LNCAP (cell line): ENCODE measurements at regions not wholly inside any gene's neighbourhood (a gene's known extent, or its start where the extent isn't known, plus 50 kb on each side); places are given as distances from the start of the nearest gene placed in this dataset.

Experiments
- TF ChIP-seq, protein P1 (sequence below): fragments of 450-650 bp; IDR thresholded peaks from 2 replicates; pipeline ENCODE4 v1.5.1; 2017; ENCODE audit warnings: mild to moderate bottlenecking

DNA sequence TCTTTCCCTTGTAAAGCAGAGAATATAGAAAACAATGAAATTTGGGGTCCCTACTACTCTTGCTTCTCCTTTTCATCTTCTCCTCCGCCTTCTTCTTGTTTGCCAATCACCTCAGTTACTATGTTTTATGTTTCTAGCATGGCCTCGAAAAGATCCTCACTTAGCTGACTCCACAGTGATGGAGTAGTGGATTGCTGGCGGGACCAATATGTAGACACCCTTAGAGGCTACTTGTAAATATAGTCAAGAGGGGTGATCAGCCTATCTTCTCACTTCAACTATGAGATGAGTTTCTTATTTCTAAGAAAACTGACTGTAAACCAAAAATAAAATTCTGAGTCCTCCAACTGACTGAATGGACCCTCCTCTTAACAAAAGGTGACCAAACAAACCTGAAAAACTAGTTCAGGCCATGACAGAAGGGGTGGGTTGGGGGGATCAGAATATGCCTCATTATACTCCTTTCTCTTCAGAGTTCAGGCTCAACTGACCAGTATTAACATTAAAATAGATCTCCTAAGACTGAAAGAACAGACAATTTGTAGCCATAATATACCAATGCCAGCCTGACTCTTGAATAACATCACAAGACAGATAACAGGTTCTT lies 829.0 kb downstream of the TLE4 start:
- TF ChIP-seq, protein P1, sequence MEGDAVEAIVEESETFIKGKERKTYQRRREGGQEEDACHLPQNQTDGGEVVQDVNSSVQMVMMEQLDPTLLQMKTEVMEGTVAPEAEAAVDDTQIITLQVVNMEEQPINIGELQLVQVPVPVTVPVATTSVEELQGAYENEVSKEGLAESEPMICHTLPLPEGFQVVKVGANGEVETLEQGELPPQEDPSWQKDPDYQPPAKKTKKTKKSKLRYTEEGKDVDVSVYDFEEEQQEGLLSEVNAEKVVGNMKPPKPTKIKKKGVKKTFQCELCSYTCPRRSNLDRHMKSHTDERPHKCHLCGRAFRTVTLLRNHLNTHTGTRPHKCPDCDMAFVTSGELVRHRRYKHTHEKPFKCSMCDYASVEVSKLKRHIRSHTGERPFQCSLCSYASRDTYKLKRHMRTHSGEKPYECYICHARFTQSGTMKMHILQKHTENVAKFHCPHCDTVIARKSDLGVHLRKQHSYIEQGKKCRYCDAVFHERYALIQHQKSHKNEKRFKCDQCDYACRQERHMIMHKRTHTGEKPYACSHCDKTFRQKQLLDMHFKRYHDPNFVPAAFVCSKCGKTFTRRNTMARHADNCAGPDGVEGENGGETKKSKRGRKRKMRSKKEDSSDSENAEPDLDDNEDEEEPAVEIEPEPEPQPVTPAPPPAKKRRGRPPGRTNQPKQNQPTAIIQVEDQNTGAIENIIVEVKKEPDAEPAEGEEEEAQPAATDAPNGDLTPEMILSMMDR: no peak

DNA sequence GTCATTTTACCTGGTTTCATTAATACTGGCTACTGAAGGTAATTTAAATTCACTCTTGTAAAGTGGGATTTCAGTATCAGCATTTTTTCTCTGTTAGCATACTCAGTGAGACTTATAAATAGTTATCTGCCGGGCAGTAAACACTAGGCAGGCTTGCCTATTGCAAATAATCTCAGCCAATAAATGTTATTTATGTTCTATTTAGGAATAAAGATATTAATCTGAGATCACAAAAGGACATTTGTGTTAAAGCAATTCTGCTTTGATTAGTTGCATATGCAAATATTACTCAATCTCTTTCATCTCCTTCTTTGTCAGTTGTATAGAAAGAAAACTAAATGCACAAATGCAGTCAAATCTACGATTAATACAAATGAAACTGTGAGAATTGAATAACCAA lies 827.8 kb downstream of the TLE4 start:
- TF ChIP-seq, protein P1: no peak

DNA sequence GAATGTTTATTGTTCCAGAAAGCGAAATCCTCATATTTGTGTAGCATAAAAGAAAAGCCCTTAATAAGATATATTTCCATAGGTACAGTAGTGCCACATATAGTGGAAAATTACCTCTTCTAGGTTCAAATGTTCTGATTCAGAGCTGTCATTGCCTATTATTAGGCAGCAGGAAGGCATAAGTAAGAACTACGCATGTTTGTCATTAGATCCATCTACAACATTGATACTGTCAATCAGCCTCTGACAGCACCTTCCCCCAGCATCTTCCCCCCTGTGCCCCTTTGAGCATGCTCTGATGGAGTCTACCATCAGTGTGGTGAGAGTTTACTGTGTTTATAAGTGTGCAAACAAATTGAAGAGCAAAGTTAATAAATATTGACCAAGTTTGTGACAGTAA lies 816.1 kb downstream of the TLE4 start:
- TF ChIP-seq, protein P1: no peak

DNA sequence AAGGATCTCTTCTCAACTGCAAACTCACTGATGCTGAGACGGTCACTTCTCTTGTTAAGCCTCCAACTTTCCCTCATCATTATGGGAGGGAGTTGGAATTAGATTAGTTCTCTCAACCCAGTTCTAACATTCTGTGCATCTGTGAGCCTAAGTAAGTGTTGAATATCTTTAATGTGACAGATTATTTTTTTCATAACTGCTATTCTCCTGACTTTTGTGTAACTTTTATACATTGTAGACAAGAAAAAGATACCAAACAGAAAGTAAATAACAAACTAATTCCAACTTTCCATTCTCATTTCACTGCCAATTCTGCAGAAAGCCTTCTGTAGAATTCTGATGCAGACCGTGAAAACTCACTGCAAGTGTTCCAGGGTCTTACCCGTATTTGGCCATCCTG lies 813.5 kb downstream of the TLE4 start:
- TF ChIP-seq, protein P1: no peak

DNA sequence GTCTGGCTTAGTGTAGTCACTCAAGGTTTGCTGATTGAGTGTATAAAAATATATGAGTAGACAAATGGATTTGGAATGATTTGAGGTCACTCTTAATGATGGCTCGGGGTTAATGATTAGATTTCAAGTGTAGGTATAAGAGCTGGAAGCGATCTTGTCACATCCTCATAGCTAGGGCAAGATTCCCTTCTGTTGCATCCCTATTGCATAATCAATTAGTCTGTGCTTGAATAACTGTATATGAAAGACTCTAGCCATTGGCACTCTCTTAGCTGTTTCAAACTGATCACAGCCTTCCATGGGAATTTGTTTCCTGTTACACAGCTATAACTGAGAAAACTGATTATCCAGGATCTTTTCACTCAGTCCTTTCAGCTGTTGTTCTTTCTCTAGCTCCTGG lies 811.6 kb downstream of the TLE4 start:
- TF ChIP-seq, protein P1: no peak

DNA sequence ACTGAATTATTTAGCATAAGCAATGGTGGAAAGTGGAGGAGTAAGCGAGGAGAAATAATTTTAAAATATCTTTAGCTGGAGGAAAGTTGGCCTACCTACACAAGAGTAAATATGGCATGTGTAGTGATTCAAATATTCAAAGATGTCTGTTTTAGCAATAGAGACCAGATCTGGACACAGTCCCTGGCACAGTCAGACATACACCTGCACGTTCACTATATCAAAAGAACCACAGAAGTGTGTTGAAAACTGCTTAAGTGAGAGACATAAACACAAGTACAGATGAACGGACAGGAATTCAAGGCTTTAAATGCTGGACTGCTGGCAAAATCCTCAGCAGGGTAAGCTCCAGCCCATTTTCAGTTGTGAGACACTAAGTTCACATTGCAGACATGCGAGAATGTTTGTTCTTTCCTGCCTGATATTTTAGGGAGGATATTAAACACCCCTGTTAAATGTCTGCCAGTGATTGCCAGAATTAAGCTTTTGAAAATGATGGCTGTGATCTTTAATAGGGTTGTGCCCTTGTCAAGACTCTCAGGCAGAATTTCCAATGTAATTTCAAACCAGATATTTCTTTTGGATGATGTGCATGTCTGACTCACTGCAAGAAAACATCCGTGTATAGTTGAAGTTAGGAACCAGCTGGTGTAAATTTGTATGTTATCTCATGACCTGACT lies 810.6 kb downstream of the TLE4 start:
- TF ChIP-seq, protein P1: no peak

DNA sequence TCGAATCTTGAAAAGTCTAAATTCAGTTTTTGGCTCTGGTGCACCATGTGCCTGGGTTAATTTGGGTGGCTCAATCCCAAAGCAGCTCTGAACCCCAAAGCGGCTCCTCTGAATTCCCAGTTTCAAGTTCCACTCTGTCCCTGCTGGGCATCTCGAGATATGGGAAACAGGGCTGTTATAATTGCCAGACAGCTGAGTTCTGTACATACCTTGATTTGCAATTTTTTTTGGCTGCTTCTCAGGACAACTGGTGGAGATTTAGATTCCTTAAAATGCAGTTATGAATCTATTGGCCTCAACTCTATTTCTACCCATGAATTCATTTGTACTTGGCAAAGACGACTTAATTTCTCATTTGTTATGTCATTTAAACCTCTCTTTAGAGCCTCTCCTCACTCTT lies 808.5 kb downstream of the TLE4 start:
- TF ChIP-seq, protein P1: no peak
